ENCODE measurements at regions not wholly inside any gene's neighbourhood (a gene's known extent, or its start where the extent isn't known, plus 50 kb on each side); places are given as distances from the start of the nearest gene placed in this dataset.

- no peak for TF ChIP-seq HDAC6 (IDR thresholded peaks at IDR 0.05; ENCODE audit: low read depth, low read length)
- TF ChIP-seq, protein P1, sequence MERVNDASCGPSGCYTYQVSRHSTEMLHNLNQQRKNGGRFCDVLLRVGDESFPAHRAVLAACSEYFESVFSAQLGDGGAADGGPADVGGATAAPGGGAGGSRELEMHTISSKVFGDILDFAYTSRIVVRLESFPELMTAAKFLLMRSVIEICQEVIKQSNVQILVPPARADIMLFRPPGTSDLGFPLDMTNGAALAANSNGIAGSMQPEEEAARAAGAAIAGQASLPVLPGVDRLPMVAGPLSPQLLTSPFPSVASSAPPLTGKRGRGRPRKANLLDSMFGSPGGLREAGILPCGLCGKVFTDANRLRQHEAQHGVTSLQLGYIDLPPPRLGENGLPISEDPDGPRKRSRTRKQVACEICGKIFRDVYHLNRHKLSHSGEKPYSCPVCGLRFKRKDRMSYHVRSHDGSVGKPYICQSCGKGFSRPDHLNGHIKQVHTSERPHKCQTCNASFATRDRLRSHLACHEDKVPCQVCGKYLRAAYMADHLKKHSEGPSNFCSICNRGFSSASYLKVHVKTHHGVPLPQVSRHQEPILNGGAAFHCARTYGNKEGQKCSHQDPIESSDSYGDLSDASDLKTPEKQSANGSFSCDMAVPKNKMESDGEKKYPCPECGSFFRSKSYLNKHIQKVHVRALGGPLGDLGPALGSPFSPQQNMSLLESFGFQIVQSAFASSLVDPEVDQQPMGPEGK (CRISPR knock-in tag; IDR thresholded peaks at IDR 0.05) = no peak
Observed at GRCh38 chr17:34066528-34066927, 188.6 kb upstream of the CCL2 start.

All from HepG2 (cell line).